Neural crest cell (in vitro differentiated cells): ENCODE measurements at regions not wholly inside any gene's neighbourhood (a gene's known extent, or its start where the extent isn't known, plus 50 kb on each side); places are given as distances from the start of the nearest gene placed in this dataset.

Experiments
- DNase-seq: peaks from one replicate; pipeline ENCODE4 v3.0.0; 2021; ENCODE audit warnings: low read depth, mixed read lengths, low spot score
- H3K27ac Mint-ChIP-seq: one replicate; pipeline ENCODE4 v1.8.0; 2021; ENCODE audit warnings: mild to moderate bottlenecking, mixed read lengths; ENCODE audit not compliant: unreplicated experiment
- H3K27me3 Mint-ChIP-seq: 2 replicates; pipeline ENCODE4 v1.8.0; 2021; ENCODE audit warnings: low read depth, mild to moderate bottlenecking, mixed read lengths
- H3K36me3 Mint-ChIP-seq: 2 replicates; pipeline ENCODE4 v1.8.0; 2021; ENCODE audit warnings: low read depth, mild to moderate bottlenecking, mixed read lengths
- H3K4me1 Mint-ChIP-seq: 2 replicates; pipeline ENCODE4 v1.8.0; 2021; ENCODE audit warnings: mixed read lengths
- H3K4me3 Mint-ChIP-seq: one replicate; pipeline ENCODE4 v1.8.0; 2021; ENCODE audit warnings: mild to moderate bottlenecking, mixed read lengths
- H3K9me3 Mint-ChIP-seq: 2 replicates; pipeline ENCODE4 v1.8.0; 2021; ENCODE audit warnings: mixed read lengths
- TF ChIP-seq, protein P1 (sequence below): fragments of 200-600 bp; sonication (generic); conservative IDR thresholded peaks from 2 replicates; pipeline ENCODE4 v1.5.0; 2021; ENCODE audit warnings: antibody characterized with exemption, mild to moderate bottlenecking

DNA sequence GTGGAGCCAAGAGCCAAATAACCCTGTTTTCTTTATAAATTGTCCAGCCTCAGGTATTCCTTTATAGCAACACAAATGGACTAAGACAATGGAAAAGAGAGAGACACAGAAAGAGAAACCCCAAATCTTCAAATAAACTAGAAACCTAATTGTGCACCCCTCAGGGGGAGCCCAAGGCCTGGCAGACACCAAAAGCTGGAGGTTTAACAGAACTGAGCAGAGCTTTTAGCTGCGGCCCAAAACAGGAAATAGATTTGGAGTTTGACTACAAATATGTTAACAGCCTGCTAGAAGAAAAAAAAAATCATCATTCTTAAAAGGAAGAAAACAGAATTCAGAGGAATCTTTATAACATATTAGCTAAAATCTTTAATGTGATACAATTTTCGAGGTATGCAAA lies 1135.0 kb downstream of the GATA3 start:
- Mint-ChIP-seq H3K27ac (no peak overlapping the region), H3K27me3 (peaks cover 53% of the 10 kb centered on the region), H3K4me1 (no peaks in the 10 kb centered on the region), H3K4me3 (no peak overlapping the region), H3K36me3 (no peaks in the 10 kb centered on the region), H3K9me3 (peaks cover 2% of the 10 kb centered on the region)
- TF ChIP-seq, protein P1, sequence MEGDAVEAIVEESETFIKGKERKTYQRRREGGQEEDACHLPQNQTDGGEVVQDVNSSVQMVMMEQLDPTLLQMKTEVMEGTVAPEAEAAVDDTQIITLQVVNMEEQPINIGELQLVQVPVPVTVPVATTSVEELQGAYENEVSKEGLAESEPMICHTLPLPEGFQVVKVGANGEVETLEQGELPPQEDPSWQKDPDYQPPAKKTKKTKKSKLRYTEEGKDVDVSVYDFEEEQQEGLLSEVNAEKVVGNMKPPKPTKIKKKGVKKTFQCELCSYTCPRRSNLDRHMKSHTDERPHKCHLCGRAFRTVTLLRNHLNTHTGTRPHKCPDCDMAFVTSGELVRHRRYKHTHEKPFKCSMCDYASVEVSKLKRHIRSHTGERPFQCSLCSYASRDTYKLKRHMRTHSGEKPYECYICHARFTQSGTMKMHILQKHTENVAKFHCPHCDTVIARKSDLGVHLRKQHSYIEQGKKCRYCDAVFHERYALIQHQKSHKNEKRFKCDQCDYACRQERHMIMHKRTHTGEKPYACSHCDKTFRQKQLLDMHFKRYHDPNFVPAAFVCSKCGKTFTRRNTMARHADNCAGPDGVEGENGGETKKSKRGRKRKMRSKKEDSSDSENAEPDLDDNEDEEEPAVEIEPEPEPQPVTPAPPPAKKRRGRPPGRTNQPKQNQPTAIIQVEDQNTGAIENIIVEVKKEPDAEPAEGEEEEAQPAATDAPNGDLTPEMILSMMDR = no peak
- DNase-seq = no peak

DNA sequence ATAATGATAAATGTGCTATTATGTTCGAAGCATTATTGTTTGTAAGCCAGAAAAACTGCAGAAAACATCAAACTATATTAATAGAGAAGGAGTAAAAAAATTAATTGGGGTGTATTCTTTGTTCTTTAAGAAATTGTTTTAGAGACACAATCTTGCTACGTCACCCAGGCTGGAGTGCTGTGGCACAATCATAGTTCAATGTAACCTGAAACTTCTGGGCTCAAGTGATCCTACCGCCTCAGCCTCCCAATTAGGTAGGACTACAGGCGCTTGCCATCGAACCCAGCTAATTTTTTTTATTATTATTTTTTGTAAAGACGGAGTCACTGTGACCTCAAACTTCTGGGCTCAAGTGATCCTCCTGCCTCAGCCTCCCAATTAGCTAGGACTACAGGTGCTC lies 1138.6 kb downstream of the GATA3 start:
- no peak overlapping the region for H3K27ac Mint-ChIP-seq
- peaks cover 80% of the 10 kb centered on the region for H3K27me3 Mint-ChIP-seq
- H3K4me3 Mint-ChIP-seq = no peak overlapping the region
- DNase-seq = no peak
- H3K9me3 Mint-ChIP-seq = peaks cover 2% of the 10 kb centered on the region
- TF ChIP-seq, protein P1 = no peak
- H3K4me1 Mint-ChIP-seq = no peaks in the 10 kb centered on the region
- no peaks in the 10 kb centered on the region for H3K36me3 Mint-ChIP-seq

DNA sequence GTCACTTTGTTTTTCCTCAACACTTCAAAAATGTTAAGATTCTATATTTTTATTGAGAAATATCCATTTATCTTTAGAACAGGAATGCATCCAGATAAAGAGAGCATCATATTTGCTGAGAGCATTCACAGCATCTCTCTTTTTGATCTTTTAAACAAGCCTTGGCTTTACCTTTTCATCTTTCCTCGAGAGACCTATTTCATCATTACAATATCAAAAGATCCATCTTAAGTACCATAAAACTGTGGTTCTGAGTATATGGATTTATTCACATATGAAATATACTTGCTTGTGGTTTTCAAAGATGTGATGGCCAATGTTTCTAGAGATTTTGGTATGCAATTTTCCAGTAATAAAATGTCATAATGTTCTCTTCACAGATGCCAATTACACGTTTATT lies 1140.9 kb downstream of the GATA3 start:
- Mint-ChIP-seq H3K4me1 (no peaks in the 10 kb centered on the region), H3K4me3 (no peak overlapping the region), H3K9me3 (no peaks in the 10 kb centered on the region), H3K36me3 (no peaks in the 10 kb centered on the region), H3K27me3 (peaks cover 82% of the 10 kb centered on the region), H3K27ac (no peak overlapping the region)
- no peak for DNase-seq
- TF ChIP-seq, protein P1 = no peak

DNA sequence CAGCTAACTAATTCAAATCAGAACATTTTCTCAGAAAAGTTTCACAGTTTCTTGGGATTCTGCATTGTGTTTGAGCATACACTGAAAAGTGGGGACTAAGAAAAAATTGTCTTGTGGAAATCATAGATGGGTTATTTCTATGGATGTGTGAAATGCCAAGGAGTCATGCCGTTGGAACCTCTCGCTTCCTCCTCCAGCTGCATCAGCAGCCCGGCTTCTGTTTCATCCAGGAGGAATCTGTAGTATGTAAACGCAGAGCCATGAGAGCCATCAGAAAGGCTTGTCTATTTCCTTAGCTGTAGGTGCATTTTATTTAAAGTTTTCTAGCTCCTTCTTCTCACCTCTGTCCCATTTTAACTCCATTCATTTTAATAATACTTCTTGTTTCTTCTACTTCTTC lies 1144.1 kb downstream of the GATA3 start:
- no peak overlapping the region for H3K4me3 Mint-ChIP-seq
- H3K27ac Mint-ChIP-seq = no peak overlapping the region
- no peaks in the 10 kb centered on the region for H3K4me1 Mint-ChIP-seq
- no peaks in the 10 kb centered on the region for H3K36me3 Mint-ChIP-seq
- H3K9me3 Mint-ChIP-seq = no peaks in the 10 kb centered on the region
- TF ChIP-seq, protein P1 = no peak
- no peak for DNase-seq
- H3K27me3 Mint-ChIP-seq = peaks cover 78% of the 10 kb centered on the region

DNA sequence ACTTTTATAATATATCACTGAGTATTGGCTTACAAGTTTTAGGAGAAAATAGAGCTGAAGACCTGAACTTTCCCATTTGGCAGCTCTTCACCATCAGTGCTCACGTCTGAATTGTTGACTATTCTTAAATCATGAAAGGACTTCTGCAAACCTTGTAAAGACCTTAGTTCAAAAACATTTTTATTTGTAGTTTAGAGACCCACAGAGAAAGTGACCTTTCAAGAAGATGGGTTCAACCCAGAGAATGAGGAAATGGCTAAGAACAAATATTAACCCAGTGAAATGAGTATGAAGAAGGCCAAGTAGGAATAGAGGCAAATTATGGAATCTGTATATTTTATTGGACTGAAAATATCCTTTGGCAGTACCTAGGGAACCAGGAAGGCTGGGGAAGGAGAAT lies 1151.1 kb downstream of the GATA3 start:
- no peak for DNase-seq
- H3K4me1 Mint-ChIP-seq = no peaks in the 10 kb centered on the region
- no peak overlapping the region for H3K27ac Mint-ChIP-seq

More for the DNA sequence above, 1151.1 kb downstream of the GATA3 start:
- Mint-ChIP-seq H3K27me3 (peaks cover 83% of the 10 kb centered on the region), H3K4me3 (no peak overlapping the region), H3K9me3 (no peaks in the 10 kb centered on the region), H3K36me3 (no peaks in the 10 kb centered on the region)
- TF ChIP-seq, protein P1 = no peak
